HG03575 (cell line): ENCODE measurements at regions not wholly inside any gene's neighbourhood (a gene's known extent, or its start where the extent isn't known, plus 50 kb on each side); places are given as distances from the start of the nearest gene placed in this dataset.
"Not testable (repeated sequence)": the region's sequence is repeated elsewhere in the genome, so short reads cannot be mapped to it uniquely, and the experiment has no call there.

ENCODE experiments used
- ATAC-seq: cut with Tn5 transposase; IDR thresholded peaks from one replicate; pipeline ENCODE4 v1.9.1; 2021; ENCODE audit not compliant: unreplicated experiment, insufficient number of reproducible peaks, low FRiP score; ENCODE audit errors: extremely low read depth

DNA sequence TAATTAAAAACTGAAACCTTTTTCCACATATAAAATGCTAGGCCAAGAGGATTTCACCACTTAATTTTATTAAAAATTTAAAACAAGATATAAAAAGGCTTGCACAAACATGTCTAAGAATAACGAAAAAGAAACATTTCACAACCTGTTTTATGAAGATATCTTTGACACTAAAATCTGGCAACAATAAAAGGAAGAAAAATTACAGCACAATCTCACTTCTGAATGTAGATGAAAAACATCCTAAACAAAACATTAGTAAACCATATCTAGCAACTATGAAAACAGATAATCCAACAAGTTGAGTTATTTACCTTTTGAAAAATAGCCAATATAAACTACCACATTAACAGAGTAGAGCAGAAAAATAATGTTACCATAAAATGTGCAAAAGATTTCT lies 185.4 kb upstream of the MMADHC start:
- no peak for ATAC-seq

DNA sequence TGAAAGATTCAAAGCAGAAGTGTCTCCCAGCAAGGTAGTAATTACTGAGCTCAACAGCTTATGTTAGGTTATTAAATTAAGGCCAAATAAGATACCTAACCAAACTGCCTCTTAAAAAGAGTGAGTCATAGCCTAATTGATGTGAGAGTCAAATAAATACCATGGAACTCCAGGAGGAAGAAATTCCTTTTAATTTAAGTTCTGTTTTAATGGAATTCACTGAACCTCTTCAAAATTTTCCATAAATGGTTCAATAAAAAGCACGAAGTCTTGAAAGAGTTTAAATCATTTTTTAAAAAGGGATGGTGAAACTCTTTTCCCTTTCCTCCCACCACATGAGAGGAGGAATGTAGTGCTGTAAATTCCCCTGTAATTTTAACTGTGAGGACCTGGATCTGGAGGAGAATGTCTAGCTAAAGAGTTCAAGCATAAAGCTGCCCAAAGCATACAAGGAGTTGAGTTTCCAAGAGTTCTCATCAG lies 180.8 kb upstream of the MMADHC start:
- no peak for ATAC-seq

DNA sequence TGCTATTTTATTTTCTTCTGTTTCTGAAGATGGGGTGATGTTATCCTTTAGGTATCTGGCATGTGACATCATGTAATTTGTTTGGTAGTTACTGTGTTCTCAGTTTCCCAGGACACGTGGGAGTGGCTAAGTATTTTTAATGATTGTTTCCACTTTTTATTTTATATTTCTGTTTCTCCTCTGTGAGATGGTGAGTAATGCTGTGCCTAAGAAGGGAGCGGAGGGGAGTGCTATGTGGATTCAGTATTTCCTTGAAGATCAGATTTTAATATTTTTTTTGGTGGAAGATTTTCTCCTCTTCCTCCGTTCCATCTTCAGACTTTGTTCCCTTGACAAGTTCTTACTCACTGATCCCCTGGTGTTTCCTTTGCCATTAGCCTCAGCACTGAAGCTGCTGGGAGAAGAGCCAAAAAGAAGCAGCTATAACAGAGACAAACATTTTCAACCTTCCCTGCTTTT lies 180.0 kb upstream of the MMADHC start:
- no peak for ATAC-seq

DNA sequence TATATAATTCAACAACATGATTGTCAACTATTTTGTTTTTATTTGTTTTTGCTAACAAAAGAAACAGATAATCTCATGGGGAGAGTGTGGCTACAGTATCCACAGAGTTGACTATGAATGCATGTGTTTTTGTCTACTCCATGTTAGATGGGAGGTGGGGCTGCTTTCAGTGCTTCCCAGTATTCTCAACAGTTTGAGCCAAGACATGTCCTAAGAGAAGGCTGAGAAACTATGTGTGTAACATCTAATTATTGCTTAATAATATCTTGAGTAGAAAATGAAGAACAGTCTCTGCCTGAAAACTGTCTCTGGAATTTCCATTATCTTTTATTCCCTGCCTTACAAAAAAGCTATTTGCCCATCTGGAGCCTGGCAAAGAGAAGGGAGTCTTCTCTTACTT lies 178.8 kb upstream of the MMADHC start:
- no peak for ATAC-seq

DNA sequence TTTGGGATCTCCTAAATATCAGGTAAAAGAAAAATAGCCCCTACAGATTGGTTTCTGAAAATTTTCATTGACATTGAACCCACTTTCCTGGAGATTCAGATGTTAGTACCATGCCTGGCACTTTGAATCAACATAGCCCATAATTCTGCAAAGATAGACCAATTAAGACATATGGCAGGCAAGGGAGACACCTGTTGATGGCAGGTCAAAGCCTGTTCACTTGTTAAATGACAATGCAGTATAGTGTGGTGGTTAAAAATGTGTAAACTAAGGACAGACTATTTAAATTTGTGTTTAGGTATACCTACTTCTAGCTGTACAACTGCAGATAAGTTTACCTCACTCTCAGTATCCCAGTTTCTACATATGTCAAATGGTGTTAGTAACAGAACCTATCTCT lies 178.1 kb upstream of the MMADHC start:
- ATAC-seq = no peak

DNA sequence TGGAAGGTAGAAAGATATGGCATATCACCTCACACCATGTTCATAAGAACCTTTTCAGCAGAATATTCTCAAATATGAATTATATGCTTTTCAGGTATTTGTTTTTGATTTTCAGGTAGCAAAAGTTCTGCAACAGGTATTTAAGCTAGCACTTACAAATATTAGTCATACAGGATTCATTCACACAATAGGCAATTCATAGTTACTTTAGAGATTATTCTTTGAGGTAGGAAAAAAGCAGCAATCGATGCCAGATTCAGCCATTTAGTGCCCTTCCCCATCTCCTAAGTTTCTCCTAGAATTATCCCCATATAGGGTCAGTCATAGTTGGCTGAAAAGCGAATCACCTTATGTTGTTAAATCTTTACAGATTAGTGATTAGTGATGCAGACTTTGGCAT lies 177.4 kb upstream of the MMADHC start:
- ATAC-seq = no peak

DNA sequence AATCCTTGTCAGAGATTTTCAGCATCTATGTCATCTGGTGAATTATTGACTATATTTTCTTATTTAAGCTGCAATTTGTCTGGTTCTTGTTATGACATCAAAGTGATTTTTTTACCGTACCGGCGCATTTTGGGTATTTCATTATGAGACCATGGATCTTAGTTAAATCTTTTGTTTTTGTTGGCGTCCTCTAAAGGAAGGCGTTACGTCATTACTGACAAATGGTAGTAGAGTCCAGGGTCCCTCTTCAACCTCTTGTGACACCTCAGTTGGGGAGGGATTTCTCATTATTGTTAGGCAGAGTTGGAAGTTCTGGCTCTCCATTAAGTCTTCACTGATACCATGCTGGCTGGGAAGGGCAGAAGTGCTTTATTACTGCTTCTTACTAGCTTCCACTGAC lies 175.8 kb upstream of the MMADHC start:
- ATAC-seq = no peak

DNA sequence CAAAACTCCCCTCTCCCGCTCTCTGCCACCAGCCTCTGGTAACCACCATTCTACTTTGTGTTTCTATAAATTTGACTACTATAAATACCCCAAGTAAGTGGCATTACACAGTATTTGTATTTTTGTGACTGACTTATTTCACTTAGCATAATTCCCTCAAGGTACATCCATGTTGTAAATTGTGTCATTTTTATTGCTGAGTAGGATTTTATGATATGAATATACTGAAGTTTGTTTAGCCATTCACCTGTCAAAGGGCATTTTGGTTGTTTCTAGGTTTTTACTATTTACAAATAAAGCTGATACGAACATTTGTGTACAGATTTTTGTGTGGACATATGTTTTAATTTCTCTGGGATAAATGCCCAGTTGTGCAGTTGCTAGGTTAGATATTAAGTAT lies 174.0 kb upstream of the MMADHC start:
- ATAC-seq = no peak

DNA sequence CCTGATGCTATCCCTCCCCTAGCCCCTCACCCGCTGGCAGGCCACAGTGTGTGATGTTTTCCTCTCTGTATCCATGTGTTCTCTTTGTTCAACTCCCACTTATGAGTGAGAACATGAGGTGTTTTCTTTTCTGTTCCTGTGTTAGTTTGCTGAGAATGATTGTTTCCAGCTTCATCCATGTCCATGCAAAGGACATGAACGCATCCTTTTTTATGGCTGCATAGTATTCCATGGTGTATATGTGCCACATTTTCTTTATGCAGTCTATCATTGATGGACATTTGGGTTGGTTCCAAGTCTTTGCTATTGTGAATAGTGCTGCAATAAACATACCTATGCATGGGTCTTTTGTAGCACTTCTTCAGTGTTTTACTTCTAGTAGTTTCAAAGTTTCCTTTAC lies 171.8 kb upstream of the MMADHC start:
- ATAC-seq = not testable (repeated sequence)

DNA sequence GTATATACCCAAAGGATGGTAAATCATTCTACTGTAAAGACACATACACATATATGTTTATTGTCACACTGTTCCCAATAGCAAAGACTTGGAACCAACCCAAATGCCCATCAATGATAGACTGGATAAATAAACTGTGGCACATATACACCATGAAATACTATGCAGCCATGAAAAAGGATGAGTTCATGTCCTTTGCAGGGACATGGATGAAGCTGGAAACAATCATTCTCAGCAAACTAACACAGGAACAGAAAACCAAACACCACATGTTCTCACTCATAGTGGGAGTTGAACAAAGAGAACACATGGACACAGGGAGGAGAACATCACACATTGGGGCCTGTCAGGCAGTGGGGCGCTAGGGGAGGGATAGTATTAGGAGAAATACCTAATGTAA lies 167.1 kb upstream of the MMADHC start:
- ATAC-seq = not testable (repeated sequence)

DNA sequence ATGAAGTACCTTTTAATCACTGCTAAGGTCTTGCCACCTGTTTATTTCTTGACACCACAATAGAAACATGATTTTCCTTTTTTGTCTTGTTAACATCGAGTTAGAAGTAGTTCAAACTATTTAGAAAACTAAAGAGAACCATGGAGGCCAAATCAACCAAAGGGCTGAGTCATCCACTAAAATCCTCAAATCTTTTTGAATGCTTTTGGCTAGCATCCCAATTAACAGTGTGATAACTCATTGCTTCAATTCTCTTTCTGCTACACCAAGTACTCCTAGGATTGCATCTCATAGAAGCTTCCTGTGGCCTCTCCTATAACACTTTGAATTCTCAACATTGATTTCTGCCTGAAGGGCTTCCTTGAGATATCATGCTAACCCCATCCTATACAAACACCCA lies 159.9 kb upstream of the MMADHC start:
- no peak for ATAC-seq

DNA sequence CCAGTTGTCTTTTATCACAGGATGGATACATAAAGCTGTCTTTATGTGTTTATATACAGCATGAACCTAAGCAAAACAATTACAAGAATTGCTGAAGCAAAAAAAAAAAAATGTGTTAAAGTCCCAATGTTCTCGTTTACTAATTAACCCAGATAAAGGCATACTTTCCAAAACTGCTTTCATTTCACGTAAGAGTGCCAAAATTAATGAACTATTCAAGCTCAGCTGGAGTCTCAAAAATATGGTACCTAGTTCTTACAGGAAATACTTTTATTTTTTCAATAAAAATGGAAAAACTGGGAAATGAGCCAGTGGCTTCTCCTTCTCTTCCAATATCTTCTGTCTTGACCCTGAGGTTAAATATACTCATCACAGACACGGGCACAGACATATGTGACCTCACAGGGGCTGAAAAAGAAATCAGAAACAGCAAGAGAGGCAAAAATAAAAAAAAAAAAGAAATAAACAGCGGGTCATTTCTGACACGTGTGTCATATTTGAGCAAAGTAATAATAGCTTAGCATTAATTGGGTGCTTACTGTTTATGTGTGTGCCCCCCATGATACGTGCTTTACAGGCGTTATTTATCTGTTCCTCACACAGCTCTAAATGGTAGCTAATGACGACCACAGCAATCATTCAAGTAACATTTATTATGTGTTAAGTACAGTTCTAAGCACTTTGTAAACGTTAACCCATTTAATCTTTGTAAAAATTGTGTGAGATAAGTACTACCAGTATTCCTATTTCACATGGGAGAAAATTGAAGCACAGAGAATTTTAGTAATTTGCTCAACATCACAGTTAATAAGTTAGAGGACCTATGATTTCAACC lies 158.0 kb upstream of the MMADHC start:
- ATAC-seq = no peak

DNA sequence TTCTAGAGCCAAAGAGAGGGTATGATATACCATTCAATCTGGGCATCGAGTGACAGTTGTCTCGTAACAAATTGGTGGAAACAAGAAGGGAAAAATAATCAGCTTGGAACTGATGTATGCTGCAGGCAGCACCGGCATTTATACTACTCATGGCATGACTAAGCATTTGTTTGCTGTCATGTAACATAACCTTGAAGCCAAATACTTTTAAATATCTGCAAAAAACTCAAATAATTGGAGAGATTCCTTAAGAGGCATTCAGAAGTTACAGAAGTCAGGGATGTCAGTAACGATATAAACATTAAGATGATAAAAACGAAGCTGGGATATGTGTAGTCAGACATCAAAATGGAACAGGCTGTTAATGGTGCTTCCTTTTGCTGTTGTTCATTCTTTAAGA lies 157.3 kb upstream of the MMADHC start:
- no peak for ATAC-seq

DNA sequence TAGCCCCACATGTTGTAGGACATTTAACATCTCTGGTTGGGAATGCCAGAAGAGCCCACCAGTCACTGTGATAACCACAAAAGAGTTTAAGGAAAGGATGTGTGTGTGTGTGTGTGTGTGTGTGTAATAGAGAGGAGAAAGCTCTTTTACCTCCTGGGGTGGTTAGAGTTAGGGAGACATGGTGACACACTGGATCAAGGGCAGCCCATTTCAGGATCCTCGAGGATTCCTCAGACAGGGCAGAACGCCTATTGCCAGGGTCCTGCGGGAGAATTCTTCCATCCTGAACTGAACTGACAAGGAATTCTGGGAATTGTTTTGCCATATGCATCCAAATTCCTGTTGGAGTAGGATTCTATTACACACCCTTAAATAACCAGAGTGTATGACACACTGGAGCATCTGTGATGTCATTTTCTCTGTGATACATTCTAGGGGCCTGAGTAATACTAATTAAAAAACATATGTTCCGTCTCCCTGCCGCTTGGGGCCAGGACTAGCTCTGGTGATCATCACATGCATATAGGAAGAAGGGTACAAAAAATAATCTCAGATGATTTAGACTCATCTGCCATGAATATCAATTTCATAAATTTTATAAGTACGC lies 156.4 kb upstream of the MMADHC start:
- ATAC-seq = no peak

DNA sequence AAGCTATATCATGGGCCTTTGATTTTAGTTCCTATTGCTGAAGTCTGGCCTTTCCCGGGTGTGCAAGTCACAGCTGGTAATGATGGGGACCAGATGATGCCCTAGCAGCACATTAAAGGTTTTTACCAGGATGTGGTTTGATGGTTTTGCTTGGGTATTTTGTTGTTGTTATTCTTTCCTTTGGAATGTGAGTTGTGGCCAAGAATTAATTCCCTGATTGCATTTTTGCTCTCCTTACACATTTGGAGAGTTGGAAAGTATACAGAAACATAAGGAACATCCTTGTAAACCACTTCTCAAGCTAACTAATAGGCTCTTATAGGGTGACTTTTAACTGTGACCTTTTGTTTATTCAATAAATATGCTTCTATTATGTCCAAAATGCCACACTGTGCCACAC lies 154.1 kb upstream of the MMADHC start:
- no peak for ATAC-seq

DNA sequence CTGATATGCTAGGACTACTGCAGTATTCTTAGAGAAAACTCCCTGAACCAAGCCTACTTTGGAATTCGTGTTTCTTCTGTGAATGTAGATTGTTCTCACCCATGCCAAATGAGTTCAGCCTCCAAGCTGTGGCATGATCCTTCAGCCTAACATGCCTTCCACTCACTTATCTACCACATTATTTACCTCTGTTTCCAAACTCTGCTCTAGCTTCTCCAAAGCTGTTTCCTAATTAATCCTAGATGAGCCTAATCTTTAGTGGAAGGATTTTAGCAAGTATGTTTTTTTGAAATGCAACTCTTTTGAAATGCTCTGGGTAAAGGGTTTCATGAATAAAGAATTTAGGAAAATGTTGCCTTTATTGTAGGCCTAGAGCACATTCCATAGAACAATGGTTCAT lies 152.9 kb upstream of the MMADHC start:
- no peak for ATAC-seq

DNA sequence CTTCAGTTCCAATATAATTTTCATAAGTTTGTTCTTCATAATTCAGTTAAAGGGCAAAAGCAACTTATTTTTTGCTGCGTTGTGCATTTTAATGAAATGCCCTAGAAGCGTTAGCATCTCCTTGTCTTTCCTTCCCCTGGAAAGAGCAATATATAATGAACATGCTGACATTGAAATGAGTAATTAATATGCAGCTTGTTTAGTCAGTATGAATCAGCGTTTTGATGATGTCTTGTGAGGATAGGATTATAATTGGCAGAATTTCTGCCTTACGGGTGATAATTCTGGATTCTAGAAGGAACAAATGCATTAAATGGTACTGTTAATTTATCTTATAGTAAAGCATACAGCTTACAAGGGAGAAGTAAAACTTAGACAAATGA lies 152.3 kb upstream of the MMADHC start:
- ATAC-seq = no peak

DNA sequence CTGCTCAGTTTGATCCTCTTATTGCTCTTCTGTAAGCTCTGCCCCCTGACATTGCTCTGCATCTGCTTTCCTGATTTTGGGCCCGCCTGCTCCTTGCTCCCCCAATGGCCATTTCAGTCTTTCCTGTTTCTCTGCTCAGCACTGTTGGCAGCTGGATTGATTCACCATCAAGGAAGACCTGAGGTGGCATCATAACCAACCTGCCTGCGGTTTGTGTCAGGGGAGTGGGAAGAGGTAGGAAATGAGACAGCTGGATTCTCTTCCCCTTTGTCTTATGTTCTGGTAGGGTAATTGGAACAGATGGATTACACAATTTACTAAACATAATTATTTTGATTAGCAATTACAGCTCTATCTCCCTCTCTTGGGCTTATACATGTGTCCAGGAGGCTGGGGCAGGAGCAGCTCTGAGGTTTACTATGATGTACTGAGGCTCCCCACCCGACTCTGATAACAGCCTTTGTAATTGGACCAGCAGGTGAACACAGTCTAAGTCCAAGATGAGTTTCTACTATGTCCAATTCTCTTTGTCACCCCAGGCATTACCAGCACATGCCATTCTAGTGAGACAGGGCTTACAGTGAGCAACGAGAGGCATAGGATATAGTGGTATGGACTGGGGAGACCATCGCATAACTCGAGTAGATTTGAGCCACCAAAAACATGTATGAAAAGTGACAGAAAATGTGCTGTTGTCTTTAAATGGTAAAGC lies 151.8 kb upstream of the MMADHC start:
- no peak for ATAC-seq

DNA sequence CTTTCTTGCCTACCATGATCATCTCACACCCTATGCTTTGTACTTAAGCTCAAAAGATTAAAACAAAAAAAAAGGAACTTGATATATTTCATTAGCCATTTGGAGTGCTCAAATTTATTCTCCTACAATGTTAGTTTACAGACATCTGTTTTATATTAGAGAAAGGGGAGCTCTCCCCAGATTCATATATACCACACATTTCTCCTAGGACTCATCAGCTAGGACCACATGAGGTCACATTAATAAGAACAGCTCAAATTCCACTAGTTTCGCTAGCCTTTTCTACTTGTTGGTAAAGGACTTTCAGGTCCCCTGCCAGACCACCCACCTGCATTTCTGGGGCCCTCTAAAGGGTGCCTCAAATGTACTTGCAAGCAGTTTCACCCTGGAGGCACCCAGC lies 151.2 kb upstream of the MMADHC start:
- no peak for ATAC-seq

DNA sequence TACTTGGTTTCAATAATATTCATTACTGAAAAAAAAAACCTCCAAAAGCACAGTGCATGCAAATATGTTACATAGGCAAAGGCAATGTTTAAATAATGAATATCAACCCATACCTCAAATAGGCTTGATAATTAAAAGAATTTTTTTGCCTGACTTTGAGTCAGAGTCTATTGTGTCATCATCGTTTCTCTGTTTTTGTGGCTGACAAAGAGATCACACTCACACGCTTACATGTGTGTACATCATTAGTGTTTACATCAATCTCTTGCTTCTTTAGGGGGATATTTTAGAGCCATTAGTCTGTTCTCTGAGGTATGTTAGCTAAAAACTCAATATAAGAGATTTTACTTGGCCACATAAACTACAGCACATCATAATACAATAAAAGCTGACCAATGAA lies 150.3 kb upstream of the MMADHC start:
- ATAC-seq = no peak
